ENCODE measurements at regions not wholly inside any gene's neighbourhood (a gene's known extent, or its start where the extent isn't known, plus 50 kb on each side); places are given as distances from the start of the nearest gene placed in this dataset.
"Not testable (repeated sequence)": the region's sequence is repeated elsewhere in the genome, so short reads cannot be mapped to it uniquely, and the experiment has no call there.

GRCh38 chr2:226553333-226553732 is 246.3 kb downstream of the IRS1 start:
- ATAC-seq (peak; percentile 72), DNase-seq (no peak)
- intact Hi-C loops (cut with DNase I, micrococcal nuclease), result no loop called here

- intact Hi-C loops (cut with DNase I, micrococcal nuclease), result no loop called here
- ATAC-seq (peak; percentile 34), DNase-seq (no peak)
Measured at GRCh38 chr2:226552571-226553285, 246.9 kb downstream of the IRS1 start.

- no peak for ATAC-seq
- intact Hi-C loops (cut with DNase I, micrococcal nuclease), result no loop called here
- DNase-seq, result no peak
Measured at GRCh38 chr2:226551522-226552250, 247.9 kb downstream of the IRS1 start.

GRCh38 chr2:226550801-226551200 is 248.8 kb downstream of the IRS1 start:
- no peak for DNase-seq
- ATAC-seq, result no peak
- intact Hi-C loops (cut with DNase I, micrococcal nuclease), result no loop called here

GRCh38 chr2:226548732-226549131 is 250.9 kb downstream of the IRS1 start:
- no peak for DNase-seq
- ATAC-seq, result no peak
- intact Hi-C loops (cut with DNase I, micrococcal nuclease), result no loop called here

GRCh38 chr2:226544596-226545210 is 254.9 kb downstream of the IRS1 start:
- ATAC-seq, result no peak
- no peak for DNase-seq
- intact Hi-C loops (cut with DNase I, micrococcal nuclease), result no loop called here

- ATAC-seq, result no peak
- DNase-seq, result no peak
- intact Hi-C loops (cut with DNase I, micrococcal nuclease), result no loop called here
Measured at GRCh38 chr2:226540204-226540994, 259.2 kb downstream of the IRS1 start.

- intact Hi-C loops (cut with DNase I, micrococcal nuclease), result no loop called here
- DNase-seq (no peak), ATAC-seq (no peak)
Measured at GRCh38 chr2:226536410-226536809, 263.2 kb downstream of the IRS1 start.

GRCh38 chr2:226532976-226533375 is 266.6 kb downstream of the IRS1 start:
- intact Hi-C loops (cut with DNase I, micrococcal nuclease); ATAC-seq; DNase-seq: not testable (repeated sequence)

GRCh38 chr2:226531061-226531810 is 268.4 kb downstream of the IRS1 start:
- no peak for DNase-seq
- no peak for ATAC-seq
- intact Hi-C loops (cut with DNase I, micrococcal nuclease), result no loop called here

- no peak for DNase-seq
- intact Hi-C loops (cut with DNase I, micrococcal nuclease), result no loop called here
- no peak for ATAC-seq
Measured at GRCh38 chr2:226529556-226529955, 270.1 kb downstream of the IRS1 start.

GRCh38 chr2:226526716-226527115 is 272.9 kb downstream of the IRS1 start:
- intact Hi-C loops (cut with DNase I, micrococcal nuclease), result no loop called here
- DNase-seq, result no peak
- no peak for ATAC-seq

GRCh38 chr2:226524381-226524843 is 275.2 kb downstream of the IRS1 start:
- ATAC-seq (no peak), DNase-seq (no peak)
- intact Hi-C loops (cut with DNase I, micrococcal nuclease), result no loop called here

- ATAC-seq (no peak), DNase-seq (no peak)
- intact Hi-C loops (cut with DNase I, micrococcal nuclease), result no loop called here
Measured at GRCh38 chr2:226520723-226521122, 278.9 kb downstream of the IRS1 start.

GRCh38 chr2:226515344-226516055 is 284.1 kb downstream of the IRS1 start:
- no peak for ATAC-seq
- DNase-seq, result no peak
- intact Hi-C loops (cut with DNase I, micrococcal nuclease), result no loop called here

- no peak for DNase-seq
- ATAC-seq, result no peak
- intact Hi-C loops (cut with DNase I, micrococcal nuclease), result no loop called here
Measured at GRCh38 chr2:226514895-226515294, 284.7 kb downstream of the IRS1 start.

- DNase-seq (no peak), ATAC-seq (no peak)
- intact Hi-C loops (cut with DNase I, micrococcal nuclease), result no loop called here
Measured at GRCh38 chr2:226511311-226511710, 288.3 kb downstream of the IRS1 start.

- ATAC-seq (no peak), DNase-seq (no peak)
- intact Hi-C loops (cut with DNase I, micrococcal nuclease), result no loop called here
Measured at GRCh38 chr2:226508683-226509082, 290.9 kb downstream of the IRS1 start.

Data from left colon (tissue), 2 donors.